B cell (primary cell): ENCODE measurements at regions not wholly inside any gene's neighbourhood (a gene's known extent, or its start where the extent isn't known, plus 50 kb on each side); places are given as distances from the start of the nearest gene placed in this dataset.

Experiments
- CTCF ChIP-seq: fragments of 200-600 bp; IDR thresholded peaks from one replicate; pipeline ENCODE4 v1.8.0; 2022; ENCODE audit warnings: antibody characterized with exemption, mild to moderate bottlenecking
- EZH2 ChIP-seq: IDR thresholded peaks from 2 replicates; pipeline ENCODE4 v1.6.1; 2012; ENCODE audit warnings: borderline replicate concordance, low read depth, mild to moderate bottlenecking, moderate library complexity, low read length; ENCODE audit not compliant: insufficient read depth, poor library complexity, severe bottlenecking

GRCh38 chr1:80498673-80499072 lies 1302.1 kb upstream of the ADGRL2 start:
- no peak for TF ChIP-seq CTCF
- TF ChIP-seq EZH2 = no peak
